ENCODE measurements at regions not wholly inside any gene's neighbourhood (a gene's known extent, or its start where the extent isn't known, plus 50 kb on each side); places are given as distances from the start of the nearest gene placed in this dataset.

DNA sequence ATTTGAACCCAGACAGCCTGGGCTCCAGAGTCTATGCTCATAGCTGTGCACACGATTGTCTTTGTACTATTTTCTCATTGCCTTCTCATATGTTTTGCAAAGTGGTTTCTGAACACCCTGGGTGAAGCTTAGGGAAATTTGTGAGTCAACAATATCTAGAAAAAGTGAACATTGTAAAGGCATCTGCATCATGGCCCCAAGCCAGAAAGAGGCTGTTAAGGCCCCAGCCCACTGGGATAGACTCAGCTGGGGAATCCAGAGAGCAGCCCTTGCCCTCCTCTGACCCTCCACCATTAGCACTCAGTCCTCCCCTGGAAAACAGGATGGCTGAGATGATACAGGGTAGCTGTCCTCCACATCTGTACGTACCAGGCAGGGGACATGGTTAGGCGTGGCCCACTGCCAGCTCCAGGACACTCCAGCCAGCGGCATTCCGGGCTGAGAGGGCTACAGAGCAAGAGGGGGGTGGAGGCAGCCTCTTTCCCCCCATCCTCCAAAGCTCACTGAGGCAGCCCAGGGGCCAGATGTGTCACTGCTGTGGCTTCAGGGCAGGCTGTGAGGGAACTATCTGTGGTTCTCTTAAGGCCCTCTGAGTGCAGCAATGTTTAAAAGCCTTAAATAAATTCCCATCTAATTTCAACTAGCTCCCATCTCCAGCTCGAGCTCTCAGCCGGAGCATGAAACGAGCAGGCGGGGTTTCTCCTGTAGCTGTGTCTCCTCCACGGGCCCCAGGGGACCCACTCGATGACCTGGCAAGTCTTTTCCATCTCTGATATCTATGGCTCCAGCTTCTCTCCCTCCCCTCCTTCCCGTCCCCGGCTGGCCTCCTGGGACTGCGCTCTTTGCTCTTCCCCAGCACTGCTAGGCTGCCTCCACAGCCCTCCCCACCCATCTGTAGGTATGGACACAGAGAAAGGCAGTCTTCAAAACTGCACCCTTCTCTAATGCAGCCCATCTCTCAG, 209.4 kb upstream of the LRFN2 start:
- no peak for DNase-seq (ENCODE audit: low spot score)

- no peak for DNase-seq (ENCODE audit: low spot score)
Measured at GRCh38 chr6:40794586-40794985, 207.4 kb upstream of the LRFN2 start.

DNA sequence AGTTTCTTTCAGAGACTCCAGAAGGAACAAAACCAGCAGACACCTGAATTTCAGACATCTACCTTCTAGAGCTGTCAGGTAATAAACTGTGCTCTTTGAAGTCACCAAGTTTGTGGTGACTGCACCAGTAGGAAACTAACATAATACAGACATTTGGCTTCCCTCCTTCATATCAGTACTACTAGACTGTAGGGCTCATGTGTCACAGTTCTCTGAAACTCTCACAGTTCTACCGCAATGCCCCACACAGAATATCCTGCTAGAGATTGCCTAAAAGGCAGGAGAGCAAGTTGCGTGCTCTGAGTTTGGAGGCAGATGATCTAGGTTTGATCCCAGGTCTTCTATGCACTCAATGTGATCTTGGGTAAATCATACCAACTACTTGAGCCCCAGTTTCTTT, 205.0 kb upstream of the LRFN2 start:
- no peak for DNase-seq (ENCODE audit: low spot score)

DNA sequence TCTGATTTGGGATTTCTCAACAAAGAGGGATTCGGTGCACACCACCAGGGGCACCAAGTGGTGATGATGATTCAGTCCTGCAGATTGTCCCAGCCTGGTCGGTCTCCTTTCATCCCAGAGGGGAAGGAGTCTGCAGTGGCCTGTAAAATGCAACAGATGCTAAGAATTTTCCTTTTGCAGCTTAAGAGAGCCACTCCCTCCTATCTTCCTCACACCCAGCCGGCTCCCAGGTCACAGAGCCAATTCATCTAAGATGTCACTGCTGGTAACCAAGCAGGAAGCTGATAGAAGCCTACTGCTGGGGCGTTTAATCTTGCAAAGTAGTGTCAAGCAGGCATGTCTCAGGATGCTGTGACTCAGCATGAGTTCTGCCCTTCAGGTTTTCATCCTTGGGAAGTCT, 203.8 kb upstream of the LRFN2 start:
- no peak for DNase-seq (ENCODE audit: low spot score)

GRCh38 chr6:40788661-40789655, 201.8 kb upstream of the LRFN2 start:
- DNase-seq (ENCODE audit: low spot score): no peak

- no peak for DNase-seq (ENCODE audit: low spot score)
Measured at GRCh38 chr6:40782355-40782754, 195.2 kb upstream of the LRFN2 start.

GRCh38 chr6:40780637-40781036, 193.5 kb upstream of the LRFN2 start:
- DNase-seq (ENCODE audit: low spot score): no peak

- peak; percentile 31 for DNase-seq (ENCODE audit: low spot score)
Measured at GRCh38 chr6:40779409-40779808, 192.2 kb upstream of the LRFN2 start.

DNA sequence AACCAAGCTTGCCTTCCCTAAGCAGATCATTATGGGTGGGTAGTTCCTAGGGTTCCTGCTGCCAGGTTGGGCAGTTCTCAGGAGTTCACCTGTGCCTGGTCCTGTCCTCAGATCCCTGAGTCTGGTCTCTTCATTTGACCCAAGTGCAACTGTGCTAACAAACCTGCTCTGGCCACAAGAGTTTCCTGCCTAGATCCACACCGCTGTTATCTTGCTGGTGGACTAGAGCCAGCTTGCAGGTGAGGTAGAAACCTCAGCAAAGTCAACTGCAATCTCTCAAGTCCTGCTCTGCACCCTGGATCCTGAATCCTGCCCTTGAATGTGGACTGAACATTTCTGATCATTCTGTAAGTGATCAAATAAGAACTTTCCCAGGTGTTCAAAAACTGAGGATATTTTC, 191.8 kb upstream of the LRFN2 start:
- no peak for DNase-seq (ENCODE audit: low spot score)

GRCh38 chr6:40778196-40778595, 191.0 kb upstream of the LRFN2 start:
- DNase-seq (ENCODE audit: low spot score): no peak

DNA sequence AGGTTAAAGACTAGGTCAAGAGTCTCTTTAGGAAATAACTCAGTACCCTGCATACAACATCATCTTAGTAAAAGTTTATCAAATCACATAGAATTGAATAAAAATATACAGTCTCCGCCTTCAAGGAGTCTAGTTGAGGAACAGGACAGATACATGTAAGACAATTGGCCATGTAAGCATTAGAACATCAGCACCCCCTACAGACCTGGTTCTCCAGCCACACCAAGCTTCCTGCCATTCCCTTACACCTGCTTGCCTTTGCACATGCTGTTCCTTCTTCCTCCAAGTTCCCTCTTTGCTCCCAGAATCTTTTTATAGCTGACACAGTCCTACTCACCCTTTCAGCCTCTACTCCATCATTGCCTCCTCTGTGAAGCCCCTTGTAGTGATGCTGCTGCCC, 187.8 kb upstream of the LRFN2 start:
- DNase-seq (ENCODE audit: low spot score): no peak

- DNase-seq (ENCODE audit: low spot score): no peak
Measured at GRCh38 chr6:40770794-40771193, 183.6 kb upstream of the LRFN2 start.

GRCh38 chr6:40764726-40765125, 177.6 kb upstream of the LRFN2 start:
- DNase-seq (ENCODE audit: low spot score): no peak

DNA sequence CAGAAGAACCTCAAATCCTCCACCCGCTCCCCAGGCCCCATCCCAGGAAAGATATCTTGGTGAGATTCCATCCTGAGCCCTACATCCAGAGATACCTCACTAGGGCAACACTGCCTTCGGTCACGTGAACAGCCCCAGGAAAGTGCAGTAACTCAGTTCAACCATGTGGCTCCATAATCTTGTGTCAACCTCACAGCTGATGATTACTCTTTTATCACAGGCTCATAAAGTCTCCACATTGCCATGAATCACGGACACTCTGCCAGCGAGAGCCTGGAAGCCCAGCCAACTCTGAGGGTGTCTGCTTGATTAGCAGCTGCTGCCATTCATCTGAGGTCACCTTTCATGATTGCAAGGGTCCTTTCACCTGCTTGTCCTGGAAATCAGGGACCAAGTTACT, 175.8 kb upstream of the LRFN2 start:
- no peak for DNase-seq (ENCODE audit: low spot score)

DNA sequence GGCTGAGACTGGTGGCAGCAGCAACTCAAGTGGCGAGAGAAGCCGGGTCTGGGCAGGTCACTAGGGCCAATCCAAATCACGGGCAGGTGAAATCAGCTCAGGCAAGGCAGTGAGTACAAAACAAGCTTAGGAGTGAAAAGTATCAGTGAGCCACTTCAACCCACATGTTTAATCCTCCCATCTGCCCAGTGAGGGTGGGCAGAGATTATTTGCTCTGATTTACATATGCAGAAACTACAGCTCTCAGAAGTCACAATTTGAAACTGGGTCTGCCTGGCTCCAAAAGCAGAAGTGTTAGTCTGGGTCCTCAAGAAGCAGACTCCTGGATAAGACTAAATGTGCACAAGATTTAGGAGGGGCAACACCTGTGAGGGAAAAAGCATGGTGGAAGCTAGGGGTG, 173.7 kb upstream of the LRFN2 start:
- DNase-seq (ENCODE audit: low spot score): no peak

DNA sequence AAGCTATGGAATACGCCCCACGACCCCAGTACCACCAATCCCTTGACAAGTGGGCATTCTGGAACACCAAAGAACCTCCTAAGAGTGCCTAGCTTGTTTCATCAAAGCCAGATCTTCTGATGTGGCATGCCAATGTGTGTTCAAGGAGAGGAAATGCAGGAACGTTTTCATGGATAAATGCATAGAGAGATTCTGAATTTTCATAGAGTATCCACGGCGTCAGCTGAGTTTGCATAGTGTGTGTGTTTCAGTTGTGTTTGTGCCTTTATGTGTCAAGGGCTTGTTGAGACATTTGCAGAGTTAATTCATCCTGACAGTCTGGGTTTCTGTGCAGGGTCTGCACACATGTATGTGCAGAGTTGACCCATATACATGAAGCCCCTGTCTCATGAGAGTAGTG, 172.7 kb upstream of the LRFN2 start:
- no peak for DNase-seq (ENCODE audit: low spot score)

DNA sequence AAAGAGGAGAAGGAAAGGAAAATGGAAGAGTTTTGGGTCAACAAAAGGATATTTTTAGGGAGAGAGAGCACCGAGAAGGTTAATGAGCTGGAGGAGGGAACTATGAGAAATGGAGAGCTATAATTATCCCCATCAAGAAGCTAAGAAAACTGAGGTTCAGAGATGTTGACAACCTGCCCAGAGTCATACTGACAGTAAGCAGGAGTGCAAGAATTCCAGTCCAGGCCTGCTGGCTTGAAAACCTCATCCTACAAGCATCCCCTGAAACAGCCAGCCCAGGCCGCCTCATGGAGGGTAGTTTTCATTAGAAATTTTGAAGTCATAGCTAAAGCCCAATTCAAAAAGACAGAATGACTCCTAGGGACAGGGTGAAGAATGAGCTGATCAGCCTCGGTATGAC, 172.1 kb upstream of the LRFN2 start:
- DNase-seq (ENCODE audit: low spot score): no peak

- DNase-seq (ENCODE audit: low spot score): no peak
Measured at GRCh38 chr6:40755749-40756452, 168.7 kb upstream of the LRFN2 start.

DNA sequence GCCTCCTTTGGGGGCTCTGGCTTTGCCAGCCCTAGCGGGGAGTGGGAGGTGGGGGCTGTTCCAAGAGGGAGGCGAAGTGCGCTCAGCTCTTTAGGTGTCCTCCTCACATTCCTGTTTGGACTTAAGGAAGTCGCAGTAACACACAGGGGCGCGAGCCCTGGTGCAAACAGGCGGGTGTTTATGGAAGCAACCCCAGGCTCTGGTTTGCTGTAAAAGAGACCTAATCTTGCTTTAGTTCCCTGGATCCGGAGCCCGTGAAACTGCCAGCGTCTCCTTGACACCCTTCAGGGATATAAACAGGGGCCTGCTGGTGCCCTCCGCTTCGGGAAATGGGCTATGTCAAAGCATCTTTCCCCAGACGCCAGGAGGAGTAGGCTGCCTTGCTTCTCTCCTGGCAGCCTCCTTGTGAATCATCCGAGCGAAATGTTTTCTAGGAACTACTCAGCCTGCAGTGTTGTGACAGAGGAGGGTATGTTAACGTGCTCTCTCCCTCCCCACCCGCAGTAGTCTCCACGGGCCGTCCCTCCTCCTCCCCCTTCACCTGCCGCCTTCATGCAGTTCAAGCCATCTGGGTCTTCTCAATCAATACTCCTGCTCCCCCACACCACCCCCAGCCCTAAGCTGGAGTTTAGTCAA, 168.0 kb upstream of the LRFN2 start:
- DNase-seq (ENCODE audit: low spot score): no peak

GRCh38 chr6:40754461-40755045, 167.4 kb upstream of the LRFN2 start:
- DNase-seq (ENCODE audit: low spot score): no peak
